GM12878 (cell line): ENCODE measurements at regions not wholly inside any gene's neighbourhood (a gene's known extent, or its start where the extent isn't known, plus 50 kb on each side); places are given as distances from the start of the nearest gene placed in this dataset.

Experiments
- ATAC-seq: fragments of 200-7000 bp; cut with Tn5 transposase; 3 replicates; pipeline ENCODE4 v1.9.1; 2020; ENCODE audit warnings: mild to moderate bottlenecking, moderate library complexity
- BruUV-seq: library from RNA; stranded (reverse); fragments of 400-500 nt; replicated peaks from 2 replicates; lab custom pipeline; 2021; lab: Mats Ljungman, UMichigan
- CTCF ChIA-PET: fragments of 300-600 bp; sonication (Branson Sonifier 250); formaldehyde crosslinking; extraction: SDS; loops from one replicate; lab custom pipeline; 2021; ENCODE audit warnings: inconsistent platforms; lab: Yijun Ruan, JAX
- POLR2A ChIA-PET: fragments of 350-600 bp; formaldehyde crosslinking; extraction: SDS; loops from one replicate; lab custom pipeline; 2021; ENCODE audit warnings: inconsistent platforms; lab: Charles Lee
- RAD21 ChIA-PET: fragments of 300-600 bp; sonication (Branson Sonifier 250); formaldehyde crosslinking; loops from one replicate; lab custom pipeline; 2023; ENCODE audit warnings: antibody characterized with exemption; ENCODE audit not compliant: unreplicated experiment; lab: Charles Lee
- SMC1A ChIA-PET: fragments of 300-600 bp; sonication (Branson Sonifier 250); formaldehyde crosslinking; loops from one replicate; lab custom pipeline; 2023; ENCODE audit not compliant: unreplicated experiment, uncharacterized antibody; lab: Charles Lee
- DNase-seq: peaks from one replicate; pipeline ENCODE4 v3.0.0-alpha.2; 2011; ENCODE audit warnings: low read depth, low spot score
- FAIRE-seq: peaks from 3 replicates; lab custom pipeline; 2011; peaks lifted over from hg19 to GRCh38; lab: Jason Lieb, UNC
- H2AFZ ChIP-seq: 2 replicates; pipeline ENCODE4 v1.6.0; 2011; ENCODE audit warnings: low read depth, low read length, control low read depth; ENCODE audit not compliant: control insufficient read depth
- H3K27ac ChIP-seq: 2 replicates; pipeline ENCODE4 v1.5.1; 2011; ENCODE audit warnings: control low read depth; ENCODE audit not compliant: control insufficient read depth, insufficient read depth
- H3K27me3 ChIP-seq, 2 experiments: replicated peaks in 1 of 2; 2 replicates each; pipeline versions ENCODE4 v1.6.0 to v1.6.1; 2011; ENCODE audit warnings: low read length in 1 of 2; ENCODE audit not compliant: control insufficient read depth in 2 of 2, insufficient read depth in 2 of 2
- H3K36me3 ChIP-seq, 2 experiments: 2 replicates each; pipeline ENCODE4 v1.5.1; 2011; ENCODE audit warnings: low read length in 1 of 2; ENCODE audit not compliant: control insufficient read depth in 2 of 2, insufficient read depth in 2 of 2
- H3K4me1 ChIP-seq: 2 replicates; pipeline ENCODE4 v1.6.1; 2011; ENCODE audit warnings: mild to moderate bottlenecking, low read length, moderate library complexity, mixed read lengths; ENCODE audit not compliant: control insufficient read depth, insufficient read depth
- H3K4me2 ChIP-seq: 2 replicates; pipeline ENCODE4 v1.6.0; 2011; ENCODE audit warnings: control low read depth; ENCODE audit not compliant: control insufficient read depth, insufficient read depth
- H3K4me3 ChIP-seq: fragments of 200-600 bp; sonication (generic); 2 replicates; pipeline ENCODE4 v1.5.1; 2016
- H3K79me2 ChIP-seq: 2 replicates; pipeline ENCODE4 v1.6.0; 2011; ENCODE audit warnings: low read length; ENCODE audit not compliant: control insufficient read depth, insufficient read depth
- H3K9ac ChIP-seq: 2 replicates; pipeline ENCODE4 v1.8.0; 2011; ENCODE audit warnings: low read length, control low read depth, mixed read lengths; ENCODE audit not compliant: control insufficient read depth, insufficient read depth
- H3K9me3 ChIP-seq: replicated peaks from 3 replicates; pipeline ENCODE4 v1.5.1; 2011; ENCODE audit warnings: mild to moderate bottlenecking, low read length; ENCODE audit not compliant: control insufficient read depth, insufficient read depth
- H4K20me1 ChIP-seq: 2 replicates; pipeline ENCODE4 v1.6.0; 2011; ENCODE audit not compliant: control insufficient read depth, insufficient read depth
- BRCA1 ChIP-seq: IDR thresholded peaks from 2 replicates; pipeline ENCODE4 v1.6.1; 2011; ENCODE audit warnings: low read depth, low read length, improper control_type of control experiment
- CUX1 ChIP-seq: IDR thresholded peaks from 2 replicates; pipeline ENCODE4 v1.6.1; 2012; ENCODE audit warnings: improper control_type of control experiment, low read depth, low read length; ENCODE audit not compliant: insufficient replicate concordance
- EGR1 ChIP-seq, 2 experiments: IDR thresholded peaks; 1 replicate in 1 of 2; 2 replicates in 1 of 2; pipeline ENCODE4 v1.6.1; 2011 to 2012; ENCODE audit warnings: low read depth in 2 of 2, low read length in 2 of 2, borderline replicate concordance in 1 of 2, mild to moderate bottlenecking in 1 of 2, moderate library complexity in 1 of 2
- IKZF2 ChIP-seq, 2 experiments: fragments of 450-650 bp; IDR thresholded peaks; 2 replicates each; pipeline ENCODE4 v1.6.1; 2017; ENCODE audit warnings: mild to moderate bottlenecking in 2 of 2, moderate library complexity in 2 of 2
- KDM1A ChIP-seq: fragments of 200-600 bp; sonication (generic); IDR thresholded peaks from 2 replicates; pipeline ENCODE4 v1.6.1; 2016; ENCODE audit warnings: borderline replicate concordance
- MAX ChIP-seq: IDR thresholded peaks from 2 replicates; pipeline ENCODE4 v1.6.1; 2012; ENCODE audit warnings: low read depth, low read length, improper control_type of control experiment
- MXI1 ChIP-seq: fragments of 150-350 bp; IDR thresholded peaks from 2 replicates; pipeline ENCODE4 v1.6.1; 2011; ENCODE audit warnings: low read depth, mild to moderate bottlenecking, inconsistent platforms, low read length, improper control_type of control experiment
- NKRF ChIP-seq: fragments of 450-650 bp; conservative IDR thresholded peaks from 2 replicates; pipeline ENCODE4 v1.6.1; 2017; ENCODE audit warnings: mild to moderate bottlenecking, moderate library complexity
- NR2F1 ChIP-seq: fragments of 450-650 bp; conservative IDR thresholded peaks from 2 replicates; pipeline ENCODE4 v1.6.1; 2017; ENCODE audit warnings: mild to moderate bottlenecking
- SMAD5 ChIP-seq: IDR thresholded peaks from 2 replicates; pipeline ENCODE4 v1.6.1; 2016; ENCODE audit warnings: antibody characterized with exemption, low read depth
- SUPT20H ChIP-seq: IDR thresholded peaks from 2 replicates; pipeline ENCODE4 v1.6.1; 2011; ENCODE audit warnings: low read depth, mild to moderate bottlenecking, low read length, moderate library complexity, borderline replicate concordance; ENCODE audit not compliant: control insufficient read depth
- ZBED1 ChIP-seq: IDR thresholded peaks from 2 replicates; pipeline ENCODE4 v1.6.1; 2016; ENCODE audit warnings: borderline replicate concordance
- WGBS: methylation state at CpG from one replicate; pipeline ENCODE4 v1.1.6; 2016; ENCODE audit warnings: low lambda C conversion rate; ENCODE audit not compliant: insufficient replicate concordance, insufficient coverage; ENCODE audit errors: missing lambda C conversion rate; 5-methylcytosine and 5-hydroxymethylcytosine counted together
- in situ Hi-C: fragments of 300-500 bp; cut with MboI; formaldehyde crosslinking; loops from 9 replicates; pipeline ENCODE4 v1.14.3; 2018; ENCODE audit warnings: mixed read lengths
- intact Hi-C: fragments of 100-400 bp; cut with micrococcal nuclease; formaldehyde crosslinking; loops from one replicate; pipeline ENCODE4 v1.14.2; 2022; ENCODE audit not compliant: unreplicated experiment

- TF ChIP-seq MAX = no peak
- no peak for TF ChIP-seq EGR1 (IDR thresholded peaks at IDR 0.05; ENCODE audit: borderline replicate concordance in 1 of 2, low read depth in 2 of 2, low read length in 2 of 2)
- TF ChIP-seq KDM1A = no peak
These were observed 282.2 kb upstream of the EPHA7 start (continued) for GRCh38 chr6:93701526-93701925.

- Histone ChIP-seq H3K4me1 (no peaks in the 10 kb centered on the region), H3K4me2 (no peak overlapping the region), H3K79me2 (no peaks in the 10 kb centered on the region), H3K9me3 (no peaks in the 10 kb centered on the region), H3K4me3 (no peak overlapping the region), H2AFZ (no peak overlapping the region), H3K27ac (no peak overlapping the region), H3K36me3 (no peaks in the 10 kb centered on the region), H3K27me3 (no peaks in the 10 kb centered on the region), H3K9ac (no peak overlapping the region), H4K20me1 (no peaks in the 10 kb centered on the region)
- FAIRE-seq (no peak), DNase-seq (no peak), ATAC-seq (no peak)
- 55% methylated on average over 2 of the region's 2 CpGs for WGBS
- TF ChIP-seq NR2F1 = no peak
- TF ChIP-seq CUX1 = no peak
- TF ChIP-seq NKRF = no peak
- TF ChIP-seq MXI1 = no peak
- no peak for TF ChIP-seq BRCA1
- TF ChIP-seq KDM1A = no peak
- no peak for TF ChIP-seq SMAD5
- no peak for TF ChIP-seq ZBED1
- no peak for TF ChIP-seq SUPT20H
- no peak for TF ChIP-seq IKZF2 (IDR thresholded peaks at IDR 0.05)
- POLR2A ChIA-PET = no interaction called here
- intact Hi-C loops = no loop called here
- SMC1A ChIA-PET = no interaction called here
- no TSS peak for BruUV-seq
- CTCF ChIA-PET = no interaction called here
- RAD21 ChIA-PET = no interaction called here
- in situ Hi-C loops = no loop called here
These were observed 266.1 kb upstream of the EPHA7 start for GRCh38 chr6:93685494-93685893.
